Calu3 (cell line): ENCODE measurements at regions not wholly inside any gene's neighbourhood (a gene's known extent, or its start where the extent isn't known, plus 50 kb on each side); places are given as distances from the start of the nearest gene placed in this dataset.
A peak's percentile ranks its signal among the peaks of the same experiment; 100 is the strongest.
"Not testable (repeated sequence)": the region's sequence is repeated elsewhere in the genome, so short reads cannot be mapped to it uniquely, and the experiment has no call there.

Source experiments
- BruUV-seq: library from RNA; stranded (reverse); fragments of 400-500 nt; replicated peaks from 2 replicates; lab custom pipeline; 2021; lab: Mats Ljungman, UMichigan
- CTCF ChIA-PET: fragments of 300-600 bp; sonication (Branson Sonifier 250); formaldehyde crosslinking; loops from one replicate; lab custom pipeline; 2022; ENCODE audit warnings: antibody characterized with exemption; lab: Charles Lee
- DNase-seq: peaks from one replicate; pipeline ENCODE4 v3.0.0; 2022
- H3K27ac Mint-ChIP-seq: one replicate; pipeline ENCODE4 v1.8.0; 2022; ENCODE audit warnings: mixed read lengths; ENCODE audit not compliant: unreplicated experiment
- H3K27me3 Mint-ChIP-seq: one replicate; pipeline ENCODE4 v1.8.0; 2022; ENCODE audit warnings: mixed read lengths; ENCODE audit not compliant: unreplicated experiment
- H3K36me3 Mint-ChIP-seq: one replicate; pipeline ENCODE4 v1.8.0; 2022; ENCODE audit warnings: mild to moderate bottlenecking, moderate library complexity, mixed read lengths; ENCODE audit not compliant: insufficient read depth, unreplicated experiment
- H3K4me1 Mint-ChIP-seq: one replicate; pipeline ENCODE4 v1.8.0; 2022; ENCODE audit warnings: mild to moderate bottlenecking, low read depth, mixed read lengths; ENCODE audit not compliant: unreplicated experiment
- H3K4me3 Mint-ChIP-seq: one replicate; pipeline ENCODE4 v1.8.0; 2022; ENCODE audit warnings: mild to moderate bottlenecking, low read depth, moderate library complexity, mixed read lengths; ENCODE audit not compliant: unreplicated experiment
- H3K9me3 Mint-ChIP-seq: one replicate; pipeline ENCODE4 v1.8.0; 2022; ENCODE audit warnings: low read depth, mixed read lengths; ENCODE audit not compliant: unreplicated experiment
- CTCF ChIP-seq: fragments of 200-600 bp; IDR thresholded peaks from one replicate; pipeline ENCODE4 v1.8.0; 2022; ENCODE audit warnings: antibody characterized with exemption; ENCODE audit not compliant: unreplicated experiment
- intact Hi-C: fragments of 100-400 bp; cut with micrococcal nuclease; formaldehyde crosslinking; loops from one replicate; pipeline ENCODE4 v1.10.0; 2022; ENCODE audit not compliant: unreplicated experiment

GRCh38 chr1:104028416-104029035 lies 278.8 kb downstream of the AMY1C start:
- intact Hi-C loops: no loop called here
- H3K36me3 Mint-ChIP-seq: no peaks in the 10 kb centered on the region
- no peak for DNase-seq
- H3K27ac Mint-ChIP-seq: no peak overlapping the region
- H3K4me1 Mint-ChIP-seq: peaks cover 8% of the 10 kb centered on the region
- no TSS peak for BruUV-seq
- CTCF ChIA-PET: no interaction called here
- H3K4me3 Mint-ChIP-seq: no peak overlapping the region
- no peak for TF ChIP-seq CTCF
- H3K27me3 Mint-ChIP-seq: no peaks in the 10 kb centered on the region
- H3K9me3 Mint-ChIP-seq: no peaks in the 10 kb centered on the region

- H3K9me3 Mint-ChIP-seq: no peaks in the 10 kb centered on the region
- DNase-seq: no peak
- intact Hi-C loops: no loop called here
- no peak overlapping the region for H3K27ac Mint-ChIP-seq
- H3K27me3 Mint-ChIP-seq: no peaks in the 10 kb centered on the region
- H3K4me3 Mint-ChIP-seq: no peak overlapping the region
- H3K36me3 Mint-ChIP-seq: no peaks in the 10 kb centered on the region
- peaks cover 4% of the 10 kb centered on the region for H3K4me1 Mint-ChIP-seq
- no peak for TF ChIP-seq CTCF
- CTCF ChIA-PET: no interaction called here
- BruUV-seq: no TSS peak
These were observed 279.8 kb downstream of the AMY1C start for GRCh38 chr1:104029456-104029970.

GRCh38 chr1:104056786-104057185 lies 307.1 kb downstream of the AMY1C start:
- Mint-ChIP-seq H3K4me1 (peaks cover 10% of the 10 kb centered on the region), H3K36me3 (no peaks in the 10 kb centered on the region)
- intact Hi-C loops: no loop called here

GRCh38 chr1:104057219-104057898 lies 307.7 kb downstream of the AMY1C start:
- CTCF ChIA-PET, H3K9me3 Mint-ChIP-seq, H3K36me3 Mint-ChIP-seq, H3K4me1 Mint-ChIP-seq, H3K27me3 Mint-ChIP-seq, H3K27ac Mint-ChIP-seq, H3K4me3 Mint-ChIP-seq, intact Hi-C loops, BruUV-seq: not testable (repeated sequence)
- DNase-seq: peak; percentile 71

More at GRCh38 chr1:104056786-104057185, 307.1 kb downstream of the AMY1C start:
- no peak overlapping the region for H3K27ac Mint-ChIP-seq
- CTCF ChIA-PET: no interaction called here
- H3K9me3 Mint-ChIP-seq: no peaks in the 10 kb centered on the region
- H3K27me3 Mint-ChIP-seq: no peaks in the 10 kb centered on the region
- DNase-seq: no peak
- no TSS peak for BruUV-seq
- no peak overlapping the region for H3K4me3 Mint-ChIP-seq
- TF ChIP-seq CTCF: no peak

GRCh38 chr1:104061637-104062036 lies 311.9 kb downstream of the AMY1C start:
- not testable (repeated sequence) for H3K4me3 Mint-ChIP-seq

More at GRCh38 chr1:104061637-104062036, 311.9 kb downstream of the AMY1C start:
- BruUV-seq, CTCF ChIA-PET, H3K27ac Mint-ChIP-seq, H3K9me3 Mint-ChIP-seq, DNase-seq, H3K4me1 Mint-ChIP-seq, H3K27me3 Mint-ChIP-seq, H3K36me3 Mint-ChIP-seq: not testable (repeated sequence)
- intact Hi-C loops: loop anchor here (5.0 kb wide), 1 partner anchor 114 kb away; no protein-coding TSS in a partner anchor
